Islet of Langerhans (tissue), 1 donor: ENCODE measurements at regions not wholly inside any gene's neighbourhood (a gene's known extent, or its start where the extent isn't known, plus 50 kb on each side); places are given as distances from the start of the nearest gene placed in this dataset.

Source experiments
- FAIRE-seq: peaks from one replicate; lab custom pipeline; 2011; peaks lifted over from hg19 to GRCh38; lab: Jason Lieb, UNC

- FAIRE-seq, result no peak
Observed at GRCh38 chr1:184219414-184219813, 167.4 kb upstream of the C1orf21 start.

GRCh38 chr1:184219883-184220282 is 166.9 kb upstream of the C1orf21 start:
- no peak for FAIRE-seq

- no peak for FAIRE-seq
Observed at GRCh38 chr1:184221087-184221486, 165.7 kb upstream of the C1orf21 start.

- no peak for FAIRE-seq
Observed at GRCh38 chr1:184222652-184223052, 164.2 kb upstream of the C1orf21 start.

DNA sequence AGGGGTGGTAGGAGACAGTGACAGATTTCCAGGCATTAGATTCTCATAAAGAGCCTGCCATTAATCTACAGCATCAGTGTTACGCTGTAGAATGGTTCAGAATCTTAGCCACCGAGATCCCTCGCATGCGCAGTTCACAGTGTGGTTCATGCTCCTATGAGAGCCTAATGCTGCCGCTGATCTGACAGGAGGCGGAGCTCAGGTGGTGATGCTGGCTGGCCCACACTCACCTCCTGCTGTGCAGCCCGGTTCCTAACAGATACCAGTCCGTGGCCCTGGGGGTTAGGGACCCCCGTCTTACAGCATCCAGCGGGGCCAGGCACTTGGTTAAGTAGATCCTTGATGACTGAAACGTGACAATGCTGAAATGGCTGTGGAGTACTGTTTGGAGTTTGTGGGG is 163.6 kb upstream of the C1orf21 start:
- no peak for FAIRE-seq

GRCh38 chr1:184225283-184226099 is 161.3 kb upstream of the C1orf21 start:
- FAIRE-seq, result no peak

DNA sequence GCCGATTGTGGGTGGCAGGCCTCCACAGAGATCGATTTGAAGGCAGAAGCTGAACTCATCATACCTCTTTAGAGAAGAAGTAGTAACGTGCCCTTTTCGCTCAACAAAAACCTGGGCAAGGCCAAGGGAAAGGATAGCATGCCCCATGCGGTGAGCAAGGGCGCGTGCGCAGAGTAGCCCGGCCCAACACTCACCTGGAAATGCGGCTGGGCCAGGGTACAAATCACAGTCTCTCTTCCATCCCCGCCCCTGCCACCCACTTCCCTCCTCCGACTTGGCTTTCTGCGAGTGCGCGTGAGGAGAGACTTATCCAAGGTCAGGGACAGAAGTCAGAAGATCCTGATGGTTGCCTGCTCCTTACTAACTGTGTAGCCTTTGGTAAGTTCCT is 160.7 kb upstream of the C1orf21 start:
- no peak for FAIRE-seq

DNA sequence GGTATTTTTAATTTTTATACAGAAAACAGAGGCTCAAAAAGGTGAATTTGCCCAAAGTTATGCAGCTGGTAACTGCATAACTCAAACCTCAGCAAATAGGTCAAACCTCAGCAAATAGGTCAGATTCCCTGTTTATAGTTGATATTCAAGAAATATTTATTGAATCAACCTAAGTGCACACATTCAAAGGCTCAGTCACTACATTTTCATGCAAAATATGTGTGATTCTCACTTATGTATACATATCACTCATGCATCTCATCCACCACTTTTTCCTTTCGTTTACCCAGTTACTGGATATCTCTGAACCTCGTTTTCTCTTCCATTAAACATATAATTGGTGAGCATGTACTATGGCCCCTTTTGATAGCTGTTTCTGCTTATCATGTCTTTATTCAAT is 158.3 kb upstream of the C1orf21 start:
- no peak for FAIRE-seq

DNA sequence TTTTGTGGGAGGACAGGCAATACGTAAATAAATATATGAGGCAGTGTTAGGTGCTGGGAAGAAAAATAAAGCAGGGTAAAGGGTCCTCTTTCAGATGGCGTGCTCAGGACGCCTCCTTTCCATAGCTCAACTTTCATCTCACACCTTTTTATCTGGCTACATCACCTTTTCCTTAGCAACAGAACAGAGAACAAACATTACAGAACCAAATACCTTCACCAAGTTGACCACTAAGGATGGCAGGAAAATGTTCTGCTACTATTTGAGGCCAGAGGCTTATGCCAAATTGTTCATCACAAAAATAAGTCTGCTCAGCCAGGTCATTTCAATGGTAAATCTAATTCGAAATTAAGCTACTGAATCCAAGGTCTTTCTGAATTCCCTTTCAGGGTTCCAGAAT is 149.2 kb upstream of the C1orf21 start:
- no peak for FAIRE-seq

- no peak for FAIRE-seq
Observed at GRCh38 chr1:184241446-184241845, 145.4 kb upstream of the C1orf21 start.

- no peak for FAIRE-seq
Observed at GRCh38 chr1:184242507-184242943, 144.3 kb upstream of the C1orf21 start.

- FAIRE-seq, result no peak
Observed at GRCh38 chr1:184244962-184245361, 141.9 kb upstream of the C1orf21 start.

DNA sequence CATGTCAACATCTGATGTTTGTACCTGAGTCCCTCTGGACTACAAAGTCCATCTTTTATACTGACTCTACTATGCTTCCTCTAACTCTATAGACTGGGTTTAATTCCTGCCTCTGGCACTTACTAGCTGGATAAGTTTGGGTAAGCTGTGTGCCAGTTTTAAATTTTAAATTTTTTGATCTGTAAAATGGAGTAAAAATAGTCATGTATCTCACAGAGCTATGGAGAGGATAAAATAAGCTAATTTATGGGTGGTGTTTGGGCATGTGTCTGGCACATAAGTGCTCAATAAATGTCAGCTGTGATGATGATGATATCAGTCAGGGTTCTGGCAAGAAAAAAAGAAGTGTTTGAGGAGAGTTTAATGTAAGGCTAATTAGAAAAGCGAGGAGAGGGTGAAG is 139.2 kb upstream of the C1orf21 start:
- no peak for FAIRE-seq

DNA sequence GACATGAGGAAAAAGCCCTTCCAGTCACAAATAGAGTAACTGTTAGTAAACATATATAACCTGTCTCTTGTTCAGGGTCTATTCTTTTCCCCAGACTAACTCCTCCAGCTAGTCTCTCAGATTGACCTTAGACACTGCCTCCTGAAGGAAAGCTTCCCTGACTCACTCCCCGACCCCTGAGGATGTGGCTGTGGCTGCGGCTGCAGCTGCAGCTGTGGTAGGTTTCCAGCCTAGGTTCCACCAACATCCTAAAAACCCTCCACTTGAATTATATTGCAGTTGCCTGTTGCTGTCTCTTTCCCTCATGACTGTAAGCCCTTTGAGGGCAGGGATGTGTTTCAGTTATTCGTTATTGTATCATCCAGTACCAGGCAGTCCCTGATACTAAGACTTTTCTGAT is 132.9 kb upstream of the C1orf21 start:
- no peak for FAIRE-seq

- FAIRE-seq, result no peak
Observed at GRCh38 chr1:184254849-184255248, 132.0 kb upstream of the C1orf21 start.

DNA sequence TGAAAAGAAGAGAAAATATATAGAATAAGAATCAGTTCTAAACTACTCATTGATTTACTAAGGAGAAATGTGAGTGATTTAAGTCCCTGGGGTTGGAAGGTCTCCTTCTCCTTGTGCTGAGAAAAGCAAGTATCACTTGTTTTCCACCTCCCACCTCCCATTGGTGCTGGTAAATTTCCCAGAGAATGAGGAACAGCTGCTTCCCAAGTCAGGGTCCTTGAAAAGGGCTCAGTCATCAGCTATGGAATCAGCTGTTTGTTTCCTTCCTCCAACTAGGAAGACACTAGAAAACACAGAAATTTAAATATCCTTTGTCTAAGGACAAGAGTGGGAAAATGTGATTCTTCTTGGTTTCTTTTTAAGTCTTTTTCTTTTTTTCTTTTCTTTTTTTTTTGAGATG is 131.3 kb upstream of the C1orf21 start:
- no peak for FAIRE-seq

- no peak for FAIRE-seq
Observed at GRCh38 chr1:184257873-184258272, 129.0 kb upstream of the C1orf21 start.

- no peak for FAIRE-seq
Observed at GRCh38 chr1:184258525-184258924, 128.3 kb upstream of the C1orf21 start.

DNA sequence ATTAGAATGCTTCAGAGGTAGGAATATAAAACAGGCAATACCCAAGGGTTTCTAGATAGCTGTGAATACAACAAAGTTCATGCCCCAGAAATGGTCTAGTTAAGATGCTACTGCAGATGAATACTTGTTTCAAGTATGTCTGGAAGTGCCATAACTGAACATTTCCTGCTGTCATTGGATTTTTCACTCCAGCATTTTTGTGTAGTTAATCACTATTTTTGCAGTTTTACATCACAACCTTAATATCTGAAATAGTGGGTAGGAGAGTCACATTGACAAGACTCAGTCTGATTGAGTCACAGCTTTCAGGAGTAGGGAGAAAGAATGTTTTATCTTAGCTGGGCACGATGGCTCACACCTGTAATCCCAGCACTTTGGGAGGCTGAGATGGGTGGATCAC is 126.4 kb upstream of the C1orf21 start:
- no peak for FAIRE-seq

GRCh38 chr1:184262109-184262508 is 124.7 kb upstream of the C1orf21 start:
- no peak for FAIRE-seq

- no peak for FAIRE-seq
Observed at GRCh38 chr1:184267747-184268146, 119.1 kb upstream of the C1orf21 start.

GRCh38 chr1:184270556-184270955 is 116.3 kb upstream of the C1orf21 start:
- FAIRE-seq, result no peak

GRCh38 chr1:184272175-184272866 is 114.5 kb upstream of the C1orf21 start:
- no peak for FAIRE-seq

DNA sequence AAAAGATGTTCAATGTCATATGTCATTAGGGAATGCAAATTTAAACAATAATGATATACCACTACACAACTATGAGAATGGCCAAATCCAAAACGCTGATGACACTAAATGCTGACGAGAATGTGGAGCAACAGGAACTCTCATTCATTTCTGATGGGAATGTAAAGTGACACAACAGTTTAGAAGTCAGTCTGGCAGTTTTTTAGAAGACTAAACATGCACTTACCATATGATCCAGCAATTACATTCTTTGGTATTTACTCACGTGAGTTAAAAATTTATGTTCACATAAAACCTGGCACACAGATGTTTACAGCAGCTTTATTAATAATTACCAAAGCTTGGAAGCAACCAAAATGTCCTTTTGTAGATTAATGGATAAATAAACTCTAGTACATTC is 110.4 kb upstream of the C1orf21 start:
- no peak for FAIRE-seq
